Activated T-helper 1 cell treated with anti-CD3 and anti-CD28 coated beads, Interleukin-2, amount 50 U/mL, for 16 hours (primary cell): ENCODE measurements at regions not wholly inside any gene's neighbourhood (a gene's known extent, or its start where the extent isn't known, plus 50 kb on each side); places are given as distances from the start of the nearest gene placed in this dataset.
"Not testable (repeated sequence)": the region's sequence is repeated elsewhere in the genome, so short reads cannot be mapped to it uniquely, and the experiment has no call there.

Experiments
- DNase-seq, 2 donors: peaks; one replicate each; pipeline ENCODE4 v3.0.0-alpha.2; 2020; ENCODE audit warnings: low read depth in 1 of 2, low spot score in 1 of 2

DNA sequence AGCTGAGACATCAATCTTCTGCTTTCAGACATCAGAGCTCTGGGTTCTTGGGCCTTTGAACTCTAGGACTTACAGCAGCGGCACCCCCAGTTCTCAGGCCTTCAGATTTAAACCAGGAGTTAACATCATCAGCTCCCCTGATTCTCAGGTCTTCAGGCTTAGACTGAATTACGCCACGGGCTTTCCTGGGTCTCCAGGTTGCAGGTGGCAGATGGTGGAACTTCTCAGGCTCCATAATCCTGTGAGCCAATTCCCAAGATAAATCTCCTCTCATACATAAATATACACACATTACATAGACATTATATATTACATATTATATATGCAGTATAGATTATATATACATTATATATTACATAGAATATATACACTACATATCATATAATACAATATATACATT, 408.9 kb upstream of the AUTS2 start:
- no peak for DNase-seq

- DNase-seq = no peak
Observed at GRCh38 chr7:69190025-69190424, 408.2 kb upstream of the AUTS2 start.

DNA sequence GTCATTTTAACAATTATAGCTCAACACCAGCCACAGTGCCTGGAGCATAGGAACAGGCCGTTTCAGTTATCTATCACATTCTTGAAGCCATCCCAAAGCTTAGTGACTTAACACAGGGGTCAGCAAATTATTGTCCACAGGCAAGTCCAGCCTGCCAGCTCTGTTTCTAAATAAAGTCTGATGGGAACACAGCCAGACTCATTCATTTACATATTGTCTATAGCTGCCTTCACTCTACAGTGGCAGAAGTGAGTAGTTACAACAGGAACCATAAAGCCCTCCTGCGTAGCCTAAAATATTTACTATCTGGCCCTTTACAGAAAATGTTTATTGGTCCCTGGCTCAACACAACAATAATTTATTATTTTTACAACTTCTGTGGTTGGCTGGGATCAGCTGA, 407.5 kb upstream of the AUTS2 start:
- no peak for DNase-seq

- no peak for DNase-seq
Observed at GRCh38 chr7:69192134-69192533, 406.1 kb upstream of the AUTS2 start.

DNA sequence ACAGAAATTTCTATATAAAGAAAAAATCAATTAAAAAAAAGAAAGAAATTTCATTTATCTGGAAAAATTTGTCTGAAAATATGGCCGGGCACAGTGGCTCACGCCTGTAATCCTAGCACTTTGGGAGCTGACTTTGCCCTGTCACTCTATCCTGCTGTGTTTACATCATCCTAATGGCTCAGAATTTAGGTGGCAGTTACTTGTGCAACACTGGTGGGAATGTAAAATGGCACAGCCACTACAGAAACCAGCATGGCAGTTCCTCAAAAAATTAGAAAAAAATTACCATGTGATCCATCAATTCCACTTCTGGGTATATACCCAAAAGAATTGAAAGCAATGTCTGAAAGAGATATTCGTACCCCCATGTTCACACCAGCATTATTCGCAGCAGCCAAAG, 405.2 kb upstream of the AUTS2 start:
- DNase-seq = no peak

DNA sequence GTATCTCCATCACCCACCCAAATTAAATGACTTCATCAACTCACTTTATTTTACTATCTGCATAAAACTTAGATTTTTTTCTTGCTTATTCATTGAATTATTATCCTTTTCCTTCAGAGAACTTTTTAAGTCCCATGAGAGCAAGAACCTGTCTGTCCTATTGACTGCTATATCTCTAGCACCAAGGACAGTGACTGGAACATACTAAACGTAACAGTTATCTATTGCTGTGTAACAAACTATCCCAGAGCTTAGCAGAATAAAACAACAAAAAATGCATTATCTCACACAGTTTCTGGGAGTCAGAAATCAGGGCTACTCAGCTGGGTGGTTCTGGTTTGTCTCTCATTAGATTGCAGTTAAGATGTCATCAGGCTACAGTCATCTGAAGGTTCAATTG, 401.7 kb upstream of the AUTS2 start:
- DNase-seq = no peak

DNA sequence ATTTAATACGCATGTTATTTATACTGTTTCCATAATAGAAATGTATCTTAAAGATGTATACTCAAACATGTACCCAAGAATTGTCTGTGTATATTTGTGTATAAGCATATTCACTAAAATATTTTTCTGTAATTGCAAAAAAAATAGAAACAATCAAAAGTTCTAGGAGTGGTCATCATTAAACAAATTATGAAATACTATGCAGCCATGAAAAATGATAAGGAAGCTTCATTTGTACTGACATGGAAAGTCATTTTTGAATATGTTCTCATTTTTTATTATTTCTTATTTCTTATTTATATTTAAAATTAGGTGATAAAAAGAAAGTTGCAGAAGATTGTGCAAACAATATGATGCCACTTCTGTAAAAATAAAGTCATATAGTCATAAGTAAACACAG, 400.0 kb upstream of the AUTS2 start:
- DNase-seq = no peak

- DNase-seq = no peak
Observed at GRCh38 chr7:69199041-69199440, 399.2 kb upstream of the AUTS2 start.

- DNase-seq = no peak
Observed at GRCh38 chr7:69199661-69200060, 398.6 kb upstream of the AUTS2 start.

- DNase-seq = no peak
Observed at GRCh38 chr7:69203871-69204270, 394.4 kb upstream of the AUTS2 start.

GRCh38 chr7:69204943-69205342, 393.3 kb upstream of the AUTS2 start:
- DNase-seq = no peak

GRCh38 chr7:69205581-69205980, 392.7 kb upstream of the AUTS2 start:
- DNase-seq = no peak

- DNase-seq = no peak
Observed at GRCh38 chr7:69208276-69208675, 390.0 kb upstream of the AUTS2 start.

GRCh38 chr7:69208848-69209247, 389.4 kb upstream of the AUTS2 start:
- DNase-seq = no peak

GRCh38 chr7:69211336-69211735, 386.9 kb upstream of the AUTS2 start:
- DNase-seq = no peak

GRCh38 chr7:69211739-69212138, 386.5 kb upstream of the AUTS2 start:
- DNase-seq = no peak

- no peak for DNase-seq
Observed at GRCh38 chr7:69213878-69214277, 384.4 kb upstream of the AUTS2 start.

DNA sequence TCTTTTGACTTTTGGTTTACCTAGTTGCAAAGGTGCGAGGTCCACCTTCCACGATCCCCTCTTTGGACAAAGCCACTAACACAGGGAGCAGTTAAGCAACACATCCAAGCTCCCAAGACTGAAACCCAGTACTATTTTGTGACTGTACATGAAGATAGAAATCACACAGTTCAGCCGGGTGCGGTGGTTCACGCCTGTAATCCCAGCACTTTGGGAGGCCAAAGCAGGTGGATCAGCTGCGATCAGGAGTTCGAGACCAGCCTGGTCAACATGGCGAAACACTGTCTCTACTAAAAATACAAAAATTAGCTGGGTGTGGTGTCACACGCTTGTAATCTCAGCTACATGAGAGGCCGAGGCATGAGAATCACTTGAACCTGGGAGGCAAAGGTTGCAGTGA, 382.8 kb upstream of the AUTS2 start:
- not testable (repeated sequence) for DNase-seq

- DNase-seq = no peak
Observed at GRCh38 chr7:69217516-69218350, 380.5 kb upstream of the AUTS2 start.

DNA sequence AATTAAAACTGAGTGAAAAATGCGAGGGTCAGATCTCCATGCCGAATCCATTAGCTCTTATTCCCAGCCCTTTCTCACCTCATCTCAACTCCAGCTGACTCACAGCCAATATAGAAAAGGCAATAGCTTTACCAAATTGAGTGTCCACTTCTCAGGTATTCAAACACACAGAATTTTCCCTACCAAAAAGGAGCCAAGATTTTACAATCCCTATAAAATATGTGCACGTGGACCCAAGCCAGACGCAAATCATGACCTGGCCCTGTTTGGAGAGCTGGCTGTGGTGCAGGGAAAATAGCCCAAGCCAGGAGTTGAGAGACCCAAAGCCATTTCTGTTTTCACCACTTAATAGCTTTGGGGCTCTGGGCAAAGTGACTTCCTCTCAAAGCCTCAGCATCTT, 379.7 kb upstream of the AUTS2 start:
- DNase-seq = no peak

DNA sequence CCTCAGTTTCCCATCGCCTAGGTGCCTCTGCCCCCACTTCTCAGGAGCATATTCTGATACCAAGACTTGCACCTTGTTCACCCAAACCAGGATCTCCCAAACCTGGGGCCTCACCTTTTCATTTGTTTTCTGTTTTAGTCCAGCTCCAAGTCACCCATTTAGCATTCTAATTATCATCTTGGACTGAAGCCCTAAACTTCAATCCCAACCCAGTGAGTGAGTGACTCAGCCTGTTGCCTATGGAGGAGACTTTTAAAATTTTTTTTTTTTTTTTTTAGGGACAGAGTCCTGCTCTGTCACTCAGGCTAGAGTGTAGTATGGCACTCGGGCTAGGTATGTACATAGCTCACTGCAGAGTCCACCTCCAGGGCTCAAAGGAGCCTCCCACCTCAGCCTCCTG, 378.9 kb upstream of the AUTS2 start:
- DNase-seq = no peak

- no peak for DNase-seq
Observed at GRCh38 chr7:69225259-69225943, 372.9 kb upstream of the AUTS2 start.
